Spleen (tissue), 7 donors: ENCODE measurements at regions not wholly inside any gene's neighbourhood (a gene's known extent, or its start where the extent isn't known, plus 50 kb on each side); places are given as distances from the start of the nearest gene placed in this dataset.

Source experiments
- CTCF ChIP-seq, 11 experiments: fragments of 200-600 bp in 7 of 11; fragments of 450-650 bp in 4 of 11; sonication (generic) in 4 of 11; IDR thresholded peaks in 8 of 11; conservative IDR thresholded peaks in 3 of 11; 1 replicate in 7 of 11; 2 replicates in 4 of 11; pipeline versions ENCODE4 v1.4.0 to v1.8.0; 2016 to 2021; ENCODE audit warnings: antibody characterized with exemption in 11 of 11, inconsistent platforms in 4 of 11, mild to moderate bottlenecking in 1 of 11
- POLR2A ChIP-seq, 3 donors: fragments of 450-650 bp; IDR thresholded peaks; one replicate each; pipeline ENCODE4 v1.5.1; 2017; ENCODE audit warnings: antibody characterized with exemption in 3 of 3, mild to moderate bottlenecking in 1 of 3
- POLR2AphosphoS5 ChIP-seq, 3 donors: sonication (generic); formaldehyde crosslinking; IDR thresholded peaks; one replicate each; pipeline ENCODE4 v1.5.1; 2017; ENCODE audit warnings: antibody characterized with exemption in 3 of 3
- donor health status: DM: no; HTN: no; CAD: no; lungs with moderate emphysema.
- donor health status: DM: no; HTN: no; CAD: no.
- donor health status: DM: no; HTN: no; CAD: no.

GRCh38 chr7:10789170-10789569 lies 184.5 kb upstream of the PHF14 start:
- TF ChIP-seq POLR2AphosphoS5 (IDR thresholded peaks at IDR 0.05), result no peak
- no peak for TF ChIP-seq POLR2A (IDR thresholded peaks at IDR 0.05)
- no peak for TF ChIP-seq CTCF (IDR thresholded peaks at IDR 0.05 in 8 of 11, conservative IDR thresholded peaks at IDR 0.05 in 3 of 11)
